GM23338 (cell line): ENCODE measurements at regions not wholly inside any gene's neighbourhood (a gene's known extent, or its start where the extent isn't known, plus 50 kb on each side); places are given as distances from the start of the nearest gene placed in this dataset.

Experiments used
- EZH2 ChIP-seq: fragments of 200-600 bp; sonication (generic); IDR thresholded peaks from one replicate; pipeline ENCODE4 v1.8.0; 2017; ENCODE audit warnings: antibody characterized with exemption, mild to moderate bottlenecking, low read depth; ENCODE audit not compliant: unreplicated experiment
- POLR2AphosphoS5 ChIP-seq: IDR thresholded peaks from 2 replicates; pipeline ENCODE4 v1.6.1; 2016; ENCODE audit warnings: antibody characterized with exemption, low read depth
- REST ChIP-seq: IDR thresholded peaks from one replicate; pipeline ENCODE4 v1.6.1; 2018; ENCODE audit warnings: antibody characterized with exemption; ENCODE audit not compliant: unreplicated experiment
- TF ChIP-seq, protein P1 (sequence below), 2 experiments: fragments of 200-600 bp in 1 of 2; sonication (generic) in 1 of 2; conservative IDR thresholded peaks; 2 replicates each; pipeline versions ENCODE4 v1.5.1 to v1.6.1; 2016 to 2017; ENCODE audit warnings: antibody characterized with exemption in 2 of 2, low read depth in 2 of 2, mild to moderate bottlenecking in 2 of 2, moderate library complexity in 1 of 2

GRCh38 chr2:181243319-181243718 lies 213.9 kb upstream of the ITGA4 start:
- TF ChIP-seq EZH2 (no peak), REST (no peak), POLR2AphosphoS5 (no peak)
- TF ChIP-seq, protein P1, sequence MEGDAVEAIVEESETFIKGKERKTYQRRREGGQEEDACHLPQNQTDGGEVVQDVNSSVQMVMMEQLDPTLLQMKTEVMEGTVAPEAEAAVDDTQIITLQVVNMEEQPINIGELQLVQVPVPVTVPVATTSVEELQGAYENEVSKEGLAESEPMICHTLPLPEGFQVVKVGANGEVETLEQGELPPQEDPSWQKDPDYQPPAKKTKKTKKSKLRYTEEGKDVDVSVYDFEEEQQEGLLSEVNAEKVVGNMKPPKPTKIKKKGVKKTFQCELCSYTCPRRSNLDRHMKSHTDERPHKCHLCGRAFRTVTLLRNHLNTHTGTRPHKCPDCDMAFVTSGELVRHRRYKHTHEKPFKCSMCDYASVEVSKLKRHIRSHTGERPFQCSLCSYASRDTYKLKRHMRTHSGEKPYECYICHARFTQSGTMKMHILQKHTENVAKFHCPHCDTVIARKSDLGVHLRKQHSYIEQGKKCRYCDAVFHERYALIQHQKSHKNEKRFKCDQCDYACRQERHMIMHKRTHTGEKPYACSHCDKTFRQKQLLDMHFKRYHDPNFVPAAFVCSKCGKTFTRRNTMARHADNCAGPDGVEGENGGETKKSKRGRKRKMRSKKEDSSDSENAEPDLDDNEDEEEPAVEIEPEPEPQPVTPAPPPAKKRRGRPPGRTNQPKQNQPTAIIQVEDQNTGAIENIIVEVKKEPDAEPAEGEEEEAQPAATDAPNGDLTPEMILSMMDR (conservative IDR thresholded peaks at IDR 0.05; ENCODE audit: low read depth in 2 of 2), result no peak
